HepG2 (cell line): ENCODE measurements at regions not wholly inside any gene's neighbourhood (a gene's known extent, or its start where the extent isn't known, plus 50 kb on each side); places are given as distances from the start of the nearest gene placed in this dataset.

Experiments used
- CREB1 ChIP-seq, 2 experiments: fragments of 450-650 bp in 1 of 2; IDR thresholded peaks; 2 replicates each; pipeline ENCODE4 v1.6.1; 2016 to 2017; ENCODE audit warnings: control low read depth in 1 of 2, mild to moderate bottlenecking in 1 of 2, missing compliant biosample characterization in 1 of 2, missing genetic modification characterization in 1 of 2
- GPN1 ChIP-seq: sonication (generic); formaldehyde crosslinking; IDR thresholded peaks from 2 replicates; pipeline ENCODE4 v1.5.1; 2020; ENCODE audit warnings: missing genetic modification reagents, borderline replicate concordance
- GRHL1 ChIP-seq: sonication (generic); formaldehyde crosslinking; conservative IDR thresholded peaks from 2 replicates; pipeline ENCODE4 v1.8.0; 2022; ENCODE audit warnings: missing genetic modification reagents
- HHEX ChIP-seq: IDR thresholded peaks from 2 replicates; pipeline ENCODE4 v1.6.1; 2016; ENCODE audit warnings: control low read depth
- SNAPC2 ChIP-seq: sonication (generic); formaldehyde crosslinking; IDR thresholded peaks from 2 replicates; pipeline ENCODE4 v1.8.1; 2022; ENCODE audit warnings: mild to moderate bottlenecking, missing genetic modification reagents
- ZNF251 ChIP-seq: sonication (generic); formaldehyde crosslinking; IDR thresholded peaks from 2 replicates; pipeline ENCODE4 v1.9.0; 2021; ENCODE audit warnings: mild to moderate bottlenecking, missing genetic modification reagents
- ZNF296 ChIP-seq: sonication (generic); formaldehyde crosslinking; conservative IDR thresholded peaks from 2 replicates; pipeline ENCODE4 v1.5.0; 2020; ENCODE audit warnings: mild to moderate bottlenecking, missing genetic modification reagents
- ZNF558 ChIP-seq: sonication (generic); formaldehyde crosslinking; IDR thresholded peaks from 2 replicates; pipeline ENCODE4 v1.9.0; 2022; ENCODE audit warnings: mild to moderate bottlenecking, missing genetic modification reagents, borderline replicate concordance
- ZNF746 ChIP-seq: sonication (generic); formaldehyde crosslinking; IDR thresholded peaks from 2 replicates; pipeline ENCODE4 v1.8.0; 2022; ENCODE audit warnings: mild to moderate bottlenecking, missing genetic modification reagents
- ZSCAN9 ChIP-seq: IDR thresholded peaks from 2 replicates; pipeline ENCODE4 v1.6.1; 2016; ENCODE audit warnings: borderline replicate concordance
- TF ChIP-seq, protein P1 (sequence below): sonication (generic); formaldehyde crosslinking; IDR thresholded peaks from 2 replicates; pipeline ENCODE4 v1.4.0; 2020; ENCODE audit warnings: low read depth, mild to moderate bottlenecking, missing genetic modification reagents
- TF ChIP-seq, protein P2 (sequence below): IDR thresholded peaks from 2 replicates; pipeline ENCODE4 v1.6.1; 2016; ENCODE audit warnings: missing genetic modification reagents, missing compliant biosample characterization
- TF ChIP-seq, protein P3 (sequence below): sonication (generic); formaldehyde crosslinking; IDR thresholded peaks from 2 replicates; pipeline ENCODE4 v1.9.0; 2022; ENCODE audit warnings: missing genetic modification reagents, mild to moderate bottlenecking, borderline replicate concordance
- TF ChIP-seq, protein P4 (sequence below), 2 experiments: fragments of 450-650 bp in 1 of 2; sonication (generic) in 1 of 2; formaldehyde crosslinking in 1 of 2; IDR thresholded peaks; 2 replicates each; pipeline versions ENCODE4 v1.6.1 to v1.8.0; 2016 to 2022; ENCODE audit warnings: antibody characterized with exemption in 1 of 2, mild to moderate bottlenecking in 1 of 2, missing genetic modification reagents in 1 of 2

DNA sequence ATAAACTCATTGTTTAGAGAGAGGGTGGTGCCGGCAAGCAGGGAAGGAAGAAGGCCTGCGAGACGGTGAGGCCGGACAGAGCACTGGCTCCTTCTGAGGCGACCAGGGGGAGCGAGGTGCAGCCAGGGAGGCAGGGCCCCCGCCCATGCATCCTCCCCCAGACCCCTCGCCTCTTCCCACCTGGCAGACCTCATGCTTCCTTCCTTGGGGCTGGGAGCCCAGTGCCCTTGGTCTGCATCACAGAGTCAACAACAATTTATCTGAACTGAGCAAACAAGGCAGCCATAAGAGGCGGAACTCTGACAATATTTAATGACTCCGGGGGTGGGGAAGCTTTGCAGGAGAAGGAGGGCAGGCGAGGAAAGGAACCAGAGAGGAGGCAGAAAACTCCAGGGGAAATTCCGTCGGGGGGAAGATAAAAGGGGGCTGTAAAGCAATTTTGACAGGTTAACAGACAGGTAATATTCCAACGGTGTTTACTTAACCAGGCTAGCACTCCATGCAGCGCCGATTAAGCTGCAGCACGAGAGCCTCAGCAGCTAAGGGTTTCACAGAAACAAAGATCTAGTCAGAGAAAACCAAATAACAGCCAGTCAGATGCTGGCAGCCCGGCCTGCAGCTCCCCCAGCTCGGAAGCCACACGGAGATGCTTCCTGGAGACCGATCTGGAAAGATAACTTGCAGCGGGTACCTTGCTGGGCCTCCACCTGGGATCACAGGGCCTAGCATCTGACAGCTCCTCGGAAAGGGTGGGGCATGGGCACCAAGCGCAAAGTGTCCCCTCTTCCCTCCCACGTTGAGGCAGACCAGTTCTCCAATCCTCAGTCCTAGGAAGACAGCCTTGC, 398.2 kb downstream of the SOX9 start (continued):
- TF ChIP-seq, protein P1, sequence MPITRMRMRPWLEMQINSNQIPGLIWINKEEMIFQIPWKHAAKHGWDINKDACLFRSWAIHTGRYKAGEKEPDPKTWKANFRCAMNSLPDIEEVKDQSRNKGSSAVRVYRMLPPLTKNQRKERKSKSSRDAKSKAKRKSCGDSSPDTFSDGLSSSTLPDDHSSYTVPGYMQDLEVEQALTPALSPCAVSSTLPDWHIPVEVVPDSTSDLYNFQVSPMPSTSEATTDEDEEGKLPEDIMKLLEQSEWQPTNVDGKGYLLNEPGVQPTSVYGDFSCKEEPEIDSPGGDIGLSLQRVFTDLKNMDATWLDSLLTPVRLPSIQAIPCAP (CRISPR knock-in tag), result no peak
- TF ChIP-seq GPN1 (CRISPR knock-in tag), result no peak
- TF ChIP-seq SNAPC2, result no peak
- TF ChIP-seq HHEX (CRISPR knock-in tag), result peak; percentile 87
- TF ChIP-seq ZNF251 (CRISPR knock-in tag), result 0 out of 2 replicates have a peak, but pooled peaks have one; percentile 55
- peak; percentile 99 for TF ChIP-seq ZNF746 (CRISPR knock-in tag)
- TF ChIP-seq, protein P2, sequence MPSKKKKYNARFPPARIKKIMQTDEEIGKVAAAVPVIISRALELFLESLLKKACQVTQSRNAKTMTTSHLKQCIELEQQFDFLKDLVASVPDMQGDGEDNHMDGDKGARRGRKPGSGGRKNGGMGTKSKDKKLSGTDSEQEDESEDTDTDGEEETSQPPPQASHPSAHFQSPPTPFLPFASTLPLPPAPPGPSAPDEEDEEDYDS (CRISPR knock-in tag), result peak; percentile 63; the same call in 1 of the 2 replicates
- TF ChIP-seq, protein P3, sequence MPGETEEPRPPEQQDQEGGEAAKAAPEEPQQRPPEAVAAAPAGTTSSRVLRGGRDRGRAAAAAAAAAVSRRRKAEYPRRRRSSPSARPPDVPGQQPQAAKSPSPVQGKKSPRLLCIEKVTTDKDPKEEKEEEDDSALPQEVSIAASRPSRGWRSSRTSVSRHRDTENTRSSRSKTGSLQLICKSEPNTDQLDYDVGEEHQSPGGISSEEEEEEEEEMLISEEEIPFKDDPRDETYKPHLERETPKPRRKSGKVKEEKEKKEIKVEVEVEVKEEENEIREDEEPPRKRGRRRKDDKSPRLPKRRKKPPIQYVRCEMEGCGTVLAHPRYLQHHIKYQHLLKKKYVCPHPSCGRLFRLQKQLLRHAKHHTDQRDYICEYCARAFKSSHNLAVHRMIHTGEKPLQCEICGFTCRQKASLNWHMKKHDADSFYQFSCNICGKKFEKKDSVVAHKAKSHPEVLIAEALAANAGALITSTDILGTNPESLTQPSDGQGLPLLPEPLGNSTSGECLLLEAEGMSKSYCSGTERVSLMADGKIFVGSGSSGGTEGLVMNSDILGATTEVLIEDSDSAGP (CRISPR knock-in tag), result peak; percentile 65
- TF ChIP-seq ZSCAN9, result peak; percentile 66; the same call in 1 of the 2 replicates
- TF ChIP-seq, protein P4, sequence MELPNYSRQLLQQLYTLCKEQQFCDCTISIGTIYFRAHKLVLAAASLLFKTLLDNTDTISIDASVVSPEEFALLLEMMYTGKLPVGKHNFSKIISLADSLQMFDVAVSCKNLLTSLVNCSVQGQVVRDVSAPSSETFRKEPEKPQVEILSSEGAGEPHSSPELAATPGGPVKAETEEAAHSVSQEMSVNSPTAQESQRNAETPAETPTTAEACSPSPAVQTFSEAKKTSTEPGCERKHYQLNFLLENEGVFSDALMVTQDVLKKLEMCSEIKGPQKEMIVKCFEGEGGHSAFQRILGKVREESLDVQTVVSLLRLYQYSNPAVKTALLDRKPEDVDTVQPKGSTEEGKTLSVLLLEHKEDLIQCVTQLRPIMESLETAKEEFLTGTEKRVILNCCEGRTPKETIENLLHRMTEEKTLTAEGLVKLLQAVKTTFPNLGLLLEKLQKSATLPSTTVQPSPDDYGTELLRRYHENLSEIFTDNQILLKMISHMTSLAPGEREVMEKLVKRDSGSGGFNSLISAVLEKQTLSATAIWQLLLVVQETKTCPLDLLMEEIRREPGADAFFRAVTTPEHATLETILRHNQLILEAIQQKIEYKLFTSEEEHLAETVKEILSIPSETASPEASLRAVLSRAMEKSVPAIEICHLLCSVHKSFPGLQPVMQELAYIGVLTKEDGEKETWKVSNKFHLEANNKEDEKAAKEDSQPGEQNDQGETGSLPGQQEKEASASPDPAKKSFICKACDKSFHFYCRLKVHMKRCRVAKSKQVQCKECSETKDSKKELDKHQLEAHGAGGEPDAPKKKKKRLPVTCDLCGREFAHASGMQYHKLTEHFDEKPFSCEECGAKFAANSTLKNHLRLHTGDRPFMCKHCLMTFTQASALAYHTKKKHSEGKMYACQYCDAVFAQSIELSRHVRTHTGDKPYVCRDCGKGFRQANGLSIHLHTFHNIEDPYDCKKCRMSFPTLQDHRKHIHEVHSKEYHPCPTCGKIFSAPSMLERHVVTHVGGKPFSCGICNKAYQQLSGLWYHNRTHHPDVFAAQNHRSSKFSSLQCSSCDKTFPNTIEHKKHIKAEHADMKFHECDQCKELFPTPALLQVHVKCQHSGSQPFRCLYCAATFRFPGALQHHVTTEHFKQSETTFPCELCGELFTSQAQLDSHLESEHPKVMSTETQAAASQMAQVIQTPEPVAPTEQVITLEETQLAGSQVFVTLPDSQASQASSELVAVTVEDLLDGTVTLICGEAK (IDR thresholded peaks at IDR 0.05), result no peak
- TF ChIP-seq, protein P4 (CRISPR knock-in tag; IDR thresholded peaks at IDR 0.05), result no peak; the same call in 1 of the 2 replicates
- TF ChIP-seq ZNF296 (CRISPR knock-in tag), result no peak
- no peak for TF ChIP-seq GRHL1
- peak; percentile 61; the same call in 1 of the 2 replicates for TF ChIP-seq ZNF558 (CRISPR knock-in tag)
- TF ChIP-seq CREB1 (IDR thresholded peaks at IDR 0.05), result peak; percentile 52
- peak; percentile 90 for TF ChIP-seq CREB1 (CRISPR knock-in tag; IDR thresholded peaks at IDR 0.05)
